Left ventricle myocardium inferior (tissue), 1 donor: ENCODE measurements at regions not wholly inside any gene's neighbourhood (a gene's known extent, or its start where the extent isn't known, plus 50 kb on each side); places are given as distances from the start of the nearest gene placed in this dataset.
A peak's percentile ranks its signal among the peaks of the same experiment; 100 is the strongest.

Experiments used
- DNase-seq: peaks from one replicate; pipeline ENCODE4 v3.0.0-alpha.2; 2020
- H3K27ac ChIP-seq: fragments of 200-600 bp; replicated peaks from 2 replicates; pipeline ENCODE4 v1.8.0; 2021
- H3K27me3 ChIP-seq: fragments of 200-600 bp; 2 replicates; pipeline ENCODE4 v1.8.0; 2021; ENCODE audit warnings: low read depth
- H3K36me3 ChIP-seq: fragments of 200-600 bp; 2 replicates; pipeline ENCODE4 v1.8.0; 2021
- H3K4me1 ChIP-seq: fragments of 200-600 bp; 2 replicates; pipeline ENCODE4 v1.8.0; 2021
- H3K4me3 ChIP-seq: fragments of 200-600 bp; 2 replicates; pipeline ENCODE4 v1.8.0; 2021; ENCODE audit warnings: mild to moderate bottlenecking, moderate library complexity
- H3K9me3 ChIP-seq: fragments of 200-600 bp; replicated peaks from 2 replicates; pipeline ENCODE4 v1.8.0; 2021
- intact Hi-C: fragments of 100-400 bp; cut with micrococcal nuclease; formaldehyde crosslinking; loops from one replicate; pipeline ENCODE4 v1.11.0; 2022
- TF ChIP-seq, protein P1 (sequence below): fragments of 200-600 bp; IDR thresholded peaks from 2 replicates; pipeline ENCODE4 v1.8.0; 2021; ENCODE audit warnings: antibody characterized with exemption, mild to moderate bottlenecking, borderline replicate concordance
- donor health status: DM: no; HTN: yes; CAD: no; lungs with severe emphysema.

GRCh38 chr13:109881961-109882558 lies 95.7 kb upstream of the IRS2 start:
- H3K9me3 ChIP-seq: no peaks in the 10 kb centered on the region
- no peak overlapping the region for H3K4me3 ChIP-seq
- intact Hi-C loops: no loop called here
- DNase-seq: no peak
- H3K4me1 ChIP-seq: peaks cover 8% of the 10 kb centered on the region
- H3K27ac ChIP-seq: no peak overlapping the region
- TF ChIP-seq, protein P1, sequence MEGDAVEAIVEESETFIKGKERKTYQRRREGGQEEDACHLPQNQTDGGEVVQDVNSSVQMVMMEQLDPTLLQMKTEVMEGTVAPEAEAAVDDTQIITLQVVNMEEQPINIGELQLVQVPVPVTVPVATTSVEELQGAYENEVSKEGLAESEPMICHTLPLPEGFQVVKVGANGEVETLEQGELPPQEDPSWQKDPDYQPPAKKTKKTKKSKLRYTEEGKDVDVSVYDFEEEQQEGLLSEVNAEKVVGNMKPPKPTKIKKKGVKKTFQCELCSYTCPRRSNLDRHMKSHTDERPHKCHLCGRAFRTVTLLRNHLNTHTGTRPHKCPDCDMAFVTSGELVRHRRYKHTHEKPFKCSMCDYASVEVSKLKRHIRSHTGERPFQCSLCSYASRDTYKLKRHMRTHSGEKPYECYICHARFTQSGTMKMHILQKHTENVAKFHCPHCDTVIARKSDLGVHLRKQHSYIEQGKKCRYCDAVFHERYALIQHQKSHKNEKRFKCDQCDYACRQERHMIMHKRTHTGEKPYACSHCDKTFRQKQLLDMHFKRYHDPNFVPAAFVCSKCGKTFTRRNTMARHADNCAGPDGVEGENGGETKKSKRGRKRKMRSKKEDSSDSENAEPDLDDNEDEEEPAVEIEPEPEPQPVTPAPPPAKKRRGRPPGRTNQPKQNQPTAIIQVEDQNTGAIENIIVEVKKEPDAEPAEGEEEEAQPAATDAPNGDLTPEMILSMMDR: no peak
- no peaks in the 10 kb centered on the region for H3K36me3 ChIP-seq
- no peaks in the 10 kb centered on the region for H3K27me3 ChIP-seq

- intact Hi-C loops: no loop called here
- peaks cover 9% of the 10 kb centered on the region for H3K4me1 ChIP-seq
- H3K27me3 ChIP-seq: no peaks in the 10 kb centered on the region
- H3K36me3 ChIP-seq: no peaks in the 10 kb centered on the region
- H3K27ac ChIP-seq: no peak overlapping the region
- H3K9me3 ChIP-seq: no peaks in the 10 kb centered on the region
- DNase-seq: no peak
- no peak overlapping the region for H3K4me3 ChIP-seq
- TF ChIP-seq, protein P1: no peak
These were observed 95.0 kb upstream of the IRS2 start for GRCh38 chr13:109881347-109881725.

GRCh38 chr13:109880371-109881346 lies 94.3 kb upstream of the IRS2 start:
- H3K27ac ChIP-seq: no peak overlapping the region
- peaks cover 16% of the 10 kb centered on the region for H3K4me1 ChIP-seq
- H3K27me3 ChIP-seq: no peaks in the 10 kb centered on the region
- TF ChIP-seq, protein P1: no peak
- intact Hi-C loops: no loop called here
- no peaks in the 10 kb centered on the region for H3K36me3 ChIP-seq
- H3K4me3 ChIP-seq: no peak overlapping the region
- H3K9me3 ChIP-seq: no peaks in the 10 kb centered on the region
- DNase-seq: no peak

GRCh38 chr13:109879338-109879737 lies 93.0 kb upstream of the IRS2 start:
- intact Hi-C loops: no loop called here
- DNase-seq: peak; percentile 28
- no peaks in the 10 kb centered on the region for H3K27me3 ChIP-seq

GRCh38 chr13:109877809-109878208 lies 91.4 kb upstream of the IRS2 start:
- Histone ChIP-seq H3K9me3 (no peaks in the 10 kb centered on the region), H3K27me3 (no peaks in the 10 kb centered on the region), H3K27ac (no peak overlapping the region), H3K4me1 (peaks cover 30% of the 10 kb centered on the region), H3K4me3 (no peak overlapping the region), H3K36me3 (no peaks in the 10 kb centered on the region)
- TF ChIP-seq, protein P1: no peak
- DNase-seq: no peak
- intact Hi-C loops: no loop called here

More at GRCh38 chr13:109879338-109879737, 93.0 kb upstream of the IRS2 start:
- no peak overlapping the region for H3K4me3 ChIP-seq
- TF ChIP-seq, protein P1: no peak
- no peaks in the 10 kb centered on the region for H3K9me3 ChIP-seq
- peaks cover 29% of the 10 kb centered on the region for H3K4me1 ChIP-seq
- H3K36me3 ChIP-seq: no peaks in the 10 kb centered on the region
- H3K27ac ChIP-seq: no peak overlapping the region
